K562 (cell line): ENCODE measurements at regions not wholly inside any gene's neighbourhood (a gene's known extent, or its start where the extent isn't known, plus 50 kb on each side); places are given as distances from the start of the nearest gene placed in this dataset.

Experiments used
- ATAC-seq: fragments of 200-7000 bp; cut with Tn5 transposase; 3 replicates; pipeline ENCODE4 v1.9.1; 2020; ENCODE audit warnings: moderate library complexity
- BruUV-seq: library from RNA; stranded (reverse); fragments of 400-500 nt; replicated peaks from 2 replicates; lab custom pipeline; 2021; lab: Mats Ljungman, UMichigan
- CTCF ChIA-PET: fragments of 300-600 bp; formaldehyde crosslinking; extraction: SDS; loops from one replicate; lab custom pipeline; 2021; ENCODE audit warnings: low intra/inter-chr PET ratio; lab: Yijun Ruan, JAX
- POLR2A ChIA-PET: fragments of 300-600, 350-650 bp; sonication (Branson Sonifier 250); formaldehyde crosslinking; extraction: SDS; loops from one replicate; lab custom pipeline; 2021; ENCODE audit warnings: antibody characterized with exemption, inconsistent platforms; lab: Yijun Ruan, JAX
- DNase-seq, 4 experiments: peaks; one replicate each; pipeline versions ENCODE4 v3.0.0 to v3.0.0-alpha.2; 2011 to 2018; ENCODE audit warnings: low spot score in 3 of 4, mixed read lengths in 3 of 4; ENCODE audit errors: extremely low read depth in 1 of 4
- FAIRE-seq: peaks from 2 replicates; lab custom pipeline; 2011; peaks lifted over from hg19 to GRCh38; lab: Jason Lieb, UNC
- H2AFZ ChIP-seq: 2 replicates; pipeline ENCODE4 v1.6.0; 2011; ENCODE audit warnings: low read depth, low read length, control low read depth, inconsistent platforms
- H3K27ac ChIP-seq: fragments of 200-600 bp; 3 replicates; pipeline ENCODE4 v1.8.0; 2011; ENCODE audit warnings: low read depth, mild to moderate bottlenecking, control low read depth, inconsistent platforms, low read length, moderate library complexity, mixed read lengths; ENCODE audit errors: extremely low read depth
- H3K27me3 ChIP-seq, 2 experiments: fragments of 300-600 bp in 1 of 2; 2 replicates in 1 of 2; 3 replicates in 1 of 2; pipeline versions ENCODE4 v1.6.0 to v1.8.0; 2011; ENCODE audit warnings: inconsistent platforms in 2 of 2, low read length in 2 of 2, mild to moderate bottlenecking in 1 of 2, mixed read lengths in 1 of 2, moderate library complexity in 1 of 2; ENCODE audit not compliant: control insufficient read depth in 2 of 2, insufficient read depth in 2 of 2
- H3K36me3 ChIP-seq: fragments of 300-600 bp; 3 replicates; pipeline ENCODE4 v1.8.0; 2011; ENCODE audit warnings: mild to moderate bottlenecking, low read length, inconsistent platforms; ENCODE audit not compliant: control insufficient read depth, insufficient read depth
- H3K4me1 ChIP-seq, 2 experiments: fragments of 200-600 bp in 1 of 2; replicated peaks in 1 of 2; 2 replicates in 1 of 2; 3 replicates in 1 of 2; pipeline versions ENCODE4 v1.5.1 to v1.8.0; 2011; ENCODE audit warnings: inconsistent platforms in 2 of 2, low read length in 2 of 2, mild to moderate bottlenecking in 1 of 2, mixed read lengths in 1 of 2, moderate library complexity in 1 of 2; ENCODE audit not compliant: control insufficient read depth in 2 of 2, insufficient read depth in 2 of 2
- H3K4me2 ChIP-seq: 2 replicates; pipeline ENCODE4 v1.6.1; 2011; ENCODE audit warnings: low read length, control low read depth, inconsistent platforms, mixed read lengths; ENCODE audit not compliant: insufficient read depth
- H3K4me3 ChIP-seq: fragments of 200-600 bp; sonication (generic), shearing (Covaris generic); 2 replicates; pipeline ENCODE4 v1.5.1; 2016; ENCODE audit warnings: control low read depth, inconsistent platforms
- H3K79me2 ChIP-seq: fragments of 200-600 bp; 3 replicates; pipeline ENCODE4 v1.8.0; 2011; ENCODE audit warnings: low read length, inconsistent platforms; ENCODE audit not compliant: control insufficient read depth, insufficient read depth
- H3K9ac ChIP-seq, 2 experiments: 2 replicates each; pipeline versions ENCODE4 v1.6.0 to v1.6.1; 2011; ENCODE audit warnings: low read depth in 2 of 2, low read length in 2 of 2, control low read depth in 1 of 2, inconsistent platforms in 1 of 2, mild to moderate bottlenecking in 1 of 2, mixed read lengths in 1 of 2; ENCODE audit not compliant: insufficient read depth in 1 of 2
- H3K9me1 ChIP-seq: one replicate; pipeline ENCODE4 v1.6.0; 2011; ENCODE audit warnings: inconsistent platforms, mild to moderate bottlenecking, low read length, moderate library complexity; ENCODE audit not compliant: control insufficient read depth, insufficient read depth
- H3K9me3 ChIP-seq: replicated peaks from 2 replicates; pipeline ENCODE4 v1.5.1; 2011; ENCODE audit warnings: low read depth, low read length, inconsistent platforms; ENCODE audit not compliant: control insufficient read depth, insufficient read depth
- H4K20me1 ChIP-seq: replicated peaks from 2 replicates; pipeline ENCODE4 v1.6.1; 2011; ENCODE audit warnings: low read length, inconsistent platforms, mixed read lengths; ENCODE audit not compliant: control insufficient read depth, insufficient read depth
- BMI1 ChIP-seq: fragments of 150-350 bp; IDR thresholded peaks from 2 replicates; pipeline ENCODE4 v1.6.1; 2014; ENCODE audit warnings: low read length
- DPF2 ChIP-seq: fragments of 450-650 bp; IDR thresholded peaks from 2 replicates; pipeline ENCODE4 v1.6.1; 2016
- E2F6 ChIP-seq, 2 experiments: IDR thresholded peaks; 2 replicates each; pipeline ENCODE4 v1.6.1; 2011; ENCODE audit warnings: borderline replicate concordance in 1 of 2, control low read depth in 1 of 2, low read depth in 1 of 2, low read length in 1 of 2, mild to moderate bottlenecking in 1 of 2, mixed read lengths in 1 of 2, moderate library complexity in 1 of 2; ENCODE audit not compliant: insufficient read depth in 1 of 2, insufficient read length in 1 of 2, poor library complexity in 1 of 2, severe bottlenecking in 1 of 2; ENCODE audit errors: extremely low read depth in 1 of 2
- EGR1 ChIP-seq: fragments of 450-650 bp; conservative IDR thresholded peaks from 2 replicates; pipeline ENCODE4 v1.6.1; 2017; ENCODE audit warnings: mild to moderate bottlenecking
- FOXK1 ChIP-seq: sonication (generic); formaldehyde crosslinking; IDR thresholded peaks from 2 replicates; pipeline ENCODE4 v1.8.0; 2022; ENCODE audit warnings: missing genetic modification reagents, mild to moderate bottlenecking, borderline replicate concordance
- HIVEP1 ChIP-seq: fragments of 250-450 bp; sonication (Bioruptor Pico); IDR thresholded peaks from 2 replicates; pipeline ENCODE4 v1.4.0; 2020; ENCODE audit warnings: mild to moderate bottlenecking
- HNRNPUL1 ChIP-seq: fragments of 200-400 bp; formaldehyde crosslinking; IDR thresholded peaks from 2 replicates; pipeline ENCODE4 v1.6.1; 2017; ENCODE audit warnings: low read length
- PHF21A ChIP-seq: fragments of 450-650 bp; IDR thresholded peaks from 2 replicates; pipeline ENCODE4 v1.6.1; 2017; ENCODE audit warnings: low read depth, borderline replicate concordance
- SAP30 ChIP-seq: fragments of 200-600 bp; sonication (generic); IDR thresholded peaks from 2 replicates; pipeline ENCODE4 v1.6.1; 2012; ENCODE audit warnings: borderline replicate concordance, low read depth, mild to moderate bottlenecking, moderate library complexity, low read length, control low read depth, inconsistent platforms; ENCODE audit not compliant: insufficient read depth, poor library complexity, severe bottlenecking
- TFE3 ChIP-seq: fragments of 450-650 bp; formaldehyde crosslinking; IDR thresholded peaks from 2 replicates; pipeline ENCODE4 v1.4.0; 2020; ENCODE audit warnings: mild to moderate bottlenecking, mixed read lengths
- ZNF197 ChIP-seq: fragments of 200-800 bp; sonication (Bioruptor generic); IDR thresholded peaks from 2 replicates; pipeline ENCODE4 v1.6.1; 2016; ENCODE audit warnings: low read depth, missing genetic modification characterization, missing compliant biosample characterization
- ZNF592 ChIP-seq: fragments of 450-650 bp; IDR thresholded peaks from 2 replicates; pipeline ENCODE4 v1.6.1; 2017; ENCODE audit warnings: antibody characterized with exemption, mild to moderate bottlenecking
- WGBS: fragments of 100-300 bp; shearing (Covaris generic); methylation state at CpG from one replicate; pipeline ENCODE4 v1.1.6; 2016; ENCODE audit warnings: low coverage, mixed read lengths; ENCODE audit not compliant: insufficient coverage; ENCODE audit errors: missing lambda C conversion rate; 5-methylcytosine and 5-hydroxymethylcytosine counted together
- in situ Hi-C: fragments of 300-500 bp; cut with MboI; formaldehyde crosslinking; loops from 4 replicates; pipeline ENCODE4 v1.15.0; 2018; ENCODE audit warnings: inconsistent platforms, mixed read lengths
- intact Hi-C: fragments of 100-400 bp; cut with micrococcal nuclease; formaldehyde crosslinking; loops from 2 replicates; pipeline ENCODE4 v1.14.2; 2022

GRCh38 chr14:99081156-99081765, 190.7 kb downstream of the BCL11B start:
- POLR2A ChIA-PET = no interaction called here
- H3K9ac ChIP-seq = no peak overlapping the region
- intact Hi-C loops = no loop called here
- no peaks in the 10 kb centered on the region for H3K4me1 ChIP-seq
- no peaks in the 10 kb centered on the region for H3K27me3 ChIP-seq
- H3K79me2 ChIP-seq = no peaks in the 10 kb centered on the region
- FAIRE-seq (no peak), ATAC-seq (no peak), DNase-seq (no peak)
- in situ Hi-C loops = no loop called here
- no peaks in the 10 kb centered on the region for H4K20me1 ChIP-seq
- no peaks in the 10 kb centered on the region for H3K9me3 ChIP-seq
- CTCF ChIA-PET = no interaction called here
- H2AFZ ChIP-seq = no peak overlapping the region
- no peak overlapping the region for H3K27ac ChIP-seq
- 0% methylated on average over 9 of the region's 9 CpGs for WGBS
- H3K36me3 ChIP-seq = no peaks in the 10 kb centered on the region
- no peak overlapping the region for H3K4me3 ChIP-seq
- TF ChIP-seq TFE3 (no peak), E2F6 (IDR thresholded peaks at IDR 0.05; ENCODE audit: borderline replicate concordance in 1 of 2, extremely low read depth in 1 of 2, insufficient read depth in 1 of 2, insufficient read length in 1 of 2, low read depth in 1 of 2, low read length in 1 of 2, poor library complexity in 1 of 2, severe bottlenecking in 1 of 2) (no peak), HIVEP1 (CRISPR knock-in tag) (no peak), ZNF197 (CRISPR knock-in tag) (no peak), DPF2 (no peak), FOXK1 (CRISPR knock-in tag) (no peak), SAP30 (no peak), BMI1 (no peak), EGR1 (no peak), HNRNPUL1 (no peak), PHF21A (no peak), ZNF592 (no peak)
- no peak overlapping the region for H3K4me2 ChIP-seq
- no TSS peak for BruUV-seq
- H3K9me1 ChIP-seq = no peaks in the 10 kb centered on the region
